GM12875 (cell line): ENCODE measurements at regions not wholly inside any gene's neighbourhood (a gene's known extent, or its start where the extent isn't known, plus 50 kb on each side); places are given as distances from the start of the nearest gene placed in this dataset.
"Not testable (repeated sequence)": the region's sequence is repeated elsewhere in the genome, so short reads cannot be mapped to it uniquely, and the experiment has no call there.

ENCODE experiments used
- H3K4me3 ChIP-seq: one replicate; pipeline ENCODE4 v1.5.1; 2011; ENCODE audit warnings: low read depth, low read length, control low read depth
- CTCF ChIP-seq: IDR thresholded peaks from 2 replicates; pipeline ENCODE4 v1.5.1; 2011; ENCODE audit warnings: low read depth, mild to moderate bottlenecking, control low read depth, inconsistent platforms, low read length, moderate library complexity, borderline replicate concordance; ENCODE audit not compliant: insufficient read depth

- no peak overlapping the region for H3K4me3 ChIP-seq
- TF ChIP-seq CTCF = no peak
Measured at GRCh38 chr5:97568382-97568781, 385.3 kb upstream of the RIOK2 start.

GRCh38 chr5:97570242-97570641 is 387.2 kb upstream of the RIOK2 start:
- no peak for TF ChIP-seq CTCF
- no peak overlapping the region for H3K4me3 ChIP-seq

GRCh38 chr5:97575322-97575721 is 392.3 kb upstream of the RIOK2 start:
- no peak for TF ChIP-seq CTCF

GRCh38 chr5:97576956-97577355 is 393.9 kb upstream of the RIOK2 start:
- no peak for TF ChIP-seq CTCF
- H3K4me3 ChIP-seq = no peak overlapping the region

More at GRCh38 chr5:97575322-97575721, 392.3 kb upstream of the RIOK2 start:
- H3K4me3 ChIP-seq = no peak overlapping the region

- not testable (repeated sequence) for H3K4me3 ChIP-seq
Measured at GRCh38 chr5:97579977-97580376, 396.9 kb upstream of the RIOK2 start.

- TF ChIP-seq CTCF = no peak
- H3K4me3 ChIP-seq = no peak overlapping the region
Measured at GRCh38 chr5:97580746-97581145, 397.7 kb upstream of the RIOK2 start.

- H3K4me3 ChIP-seq = no peak overlapping the region
- no peak for TF ChIP-seq CTCF
Measured at GRCh38 chr5:97591781-97592180, 408.7 kb upstream of the RIOK2 start.

- no peak overlapping the region for H3K4me3 ChIP-seq
- TF ChIP-seq CTCF = no peak
Measured at GRCh38 chr5:97600486-97600885, 417.4 kb upstream of the RIOK2 start.
